ENCODE measurements at regions not wholly inside any gene's neighbourhood (a gene's known extent, or its start where the extent isn't known, plus 50 kb on each side); places are given as distances from the start of the nearest gene placed in this dataset.

DNA sequence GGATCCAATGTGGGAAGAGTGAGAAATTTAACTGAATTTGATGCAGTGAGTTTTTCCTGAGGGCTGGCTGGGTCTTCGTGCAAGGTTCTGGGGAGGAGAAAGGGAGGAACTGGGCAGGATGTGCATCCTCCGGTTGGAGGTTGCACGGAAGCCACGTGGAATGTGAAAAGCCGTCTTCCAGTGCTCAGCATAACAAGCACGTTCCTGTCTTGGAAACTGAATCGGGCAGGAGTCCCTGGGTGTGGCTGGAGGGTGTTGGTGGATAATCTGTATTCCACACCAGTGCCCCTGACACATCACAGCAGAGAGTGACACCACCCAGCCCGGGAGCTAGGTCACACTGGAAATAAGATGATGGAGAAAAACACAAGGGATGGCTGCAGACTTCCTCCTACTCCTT lies 154.3 kb downstream of the C5orf15 start:
- H4K20me1 ChIP-seq (ENCODE audit: insufficient read depth, low read length) = no peaks in the 10 kb centered on the region
- no peak overlapping the region for H3K27ac ChIP-seq (ENCODE audit: low read depth, low read length, poor library complexity, severe bottlenecking)
- no peaks in the 10 kb centered on the region for H3K4me1 ChIP-seq (ENCODE audit: insufficient read depth, low read length, poor library complexity, severe bottlenecking)
- no peak overlapping the region for H3K4me2 ChIP-seq (ENCODE audit: low read length)
- H3K79me2 ChIP-seq (ENCODE audit: insufficient read depth, low read depth, low read length) = no peaks in the 10 kb centered on the region
- no peaks in the 10 kb centered on the region for H3K9me3 ChIP-seq (ENCODE audit: low read length)
- H2AFZ ChIP-seq (ENCODE audit: low read length) = no peak overlapping the region
- intact Hi-C loops (cut with micrococcal nuclease; ENCODE audit: unreplicated experiment) = no loop called here
- no peaks in the 10 kb centered on the region for H3K9me2 ChIP-seq (ENCODE audit: insufficient read depth, low read length)
- no peaks in the 10 kb centered on the region for H3K36me3 ChIP-seq (ENCODE audit: insufficient read depth, low read length)
- H3K4me3 ChIP-seq (ENCODE audit: low read depth, low read length, poor library complexity, severe bottlenecking) = no peak overlapping the region
- no TSS peak for BruUV-seq (replicated peaks)
- DNase-seq (ENCODE audit: low spot score) = no peak
- ChIA-PET CTCF (ENCODE audit: unreplicated experiment) (interaction anchor here (0.6 kb wide), 1 partner anchor 101 kb away, joined by 3 read pairs; no protein-coding TSS in a partner anchor), POLR2A (no interaction called here)
- TF ChIP-seq, protein P1, sequence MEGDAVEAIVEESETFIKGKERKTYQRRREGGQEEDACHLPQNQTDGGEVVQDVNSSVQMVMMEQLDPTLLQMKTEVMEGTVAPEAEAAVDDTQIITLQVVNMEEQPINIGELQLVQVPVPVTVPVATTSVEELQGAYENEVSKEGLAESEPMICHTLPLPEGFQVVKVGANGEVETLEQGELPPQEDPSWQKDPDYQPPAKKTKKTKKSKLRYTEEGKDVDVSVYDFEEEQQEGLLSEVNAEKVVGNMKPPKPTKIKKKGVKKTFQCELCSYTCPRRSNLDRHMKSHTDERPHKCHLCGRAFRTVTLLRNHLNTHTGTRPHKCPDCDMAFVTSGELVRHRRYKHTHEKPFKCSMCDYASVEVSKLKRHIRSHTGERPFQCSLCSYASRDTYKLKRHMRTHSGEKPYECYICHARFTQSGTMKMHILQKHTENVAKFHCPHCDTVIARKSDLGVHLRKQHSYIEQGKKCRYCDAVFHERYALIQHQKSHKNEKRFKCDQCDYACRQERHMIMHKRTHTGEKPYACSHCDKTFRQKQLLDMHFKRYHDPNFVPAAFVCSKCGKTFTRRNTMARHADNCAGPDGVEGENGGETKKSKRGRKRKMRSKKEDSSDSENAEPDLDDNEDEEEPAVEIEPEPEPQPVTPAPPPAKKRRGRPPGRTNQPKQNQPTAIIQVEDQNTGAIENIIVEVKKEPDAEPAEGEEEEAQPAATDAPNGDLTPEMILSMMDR (conservative IDR thresholded peaks at IDR 0.05; ENCODE audit: low read length) = no peak
- no peak for TF ChIP-seq EZH2phosphoT487 (IDR thresholded peaks at IDR 0.05; ENCODE audit: borderline replicate concordance, low read depth, low read length)

DNA sequence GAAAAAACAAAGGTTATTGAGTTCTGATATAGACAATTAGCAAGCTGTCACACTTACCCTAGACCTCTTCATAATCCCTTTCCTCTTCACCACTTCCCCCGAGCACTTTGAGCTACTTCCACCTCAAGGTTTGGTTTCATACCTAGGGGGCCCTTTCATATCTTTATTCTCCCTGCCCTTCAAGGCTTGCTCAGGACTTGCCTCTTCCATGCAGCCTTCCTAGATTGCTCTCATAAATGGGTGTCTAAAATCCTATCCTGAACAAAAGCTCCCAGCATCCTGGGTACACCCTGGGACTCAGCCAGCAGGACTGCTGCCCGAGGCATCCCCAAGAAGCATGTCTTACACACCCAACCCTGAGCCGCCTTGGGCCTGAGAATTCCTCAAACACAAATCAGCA lies 157.3 kb downstream of the C5orf15 start:
- Histone ChIP-seq H3K79me2 (ENCODE audit: insufficient read depth, low read depth, low read length) (no peaks in the 10 kb centered on the region), H3K9me3 (ENCODE audit: low read length) (no peaks in the 10 kb centered on the region), H3K4me1 (ENCODE audit: insufficient read depth, low read length, poor library complexity, severe bottlenecking) (no peaks in the 10 kb centered on the region), H3K4me3 (ENCODE audit: low read depth, low read length, poor library complexity, severe bottlenecking) (no peak overlapping the region), H2AFZ (ENCODE audit: low read length) (no peak overlapping the region), H4K20me1 (ENCODE audit: insufficient read depth, low read length) (no peaks in the 10 kb centered on the region), H3K4me2 (ENCODE audit: low read length) (no peak overlapping the region), H3K36me3 (ENCODE audit: insufficient read depth, low read length) (no peaks in the 10 kb centered on the region), H3K9me2 (ENCODE audit: insufficient read depth, low read length) (no peaks in the 10 kb centered on the region), H3K27ac (ENCODE audit: low read depth, low read length, poor library complexity, severe bottlenecking) (no peak overlapping the region)
- CTCF ChIA-PET (ENCODE audit: unreplicated experiment) = no interaction called here
- intact Hi-C loops (cut with micrococcal nuclease; ENCODE audit: unreplicated experiment) = no loop called here
- BruUV-seq (replicated peaks) = no TSS peak
- no peak for TF ChIP-seq EZH2phosphoT487 (IDR thresholded peaks at IDR 0.05; ENCODE audit: borderline replicate concordance, low read depth, low read length)
- TF ChIP-seq, protein P1 (conservative IDR thresholded peaks at IDR 0.05; ENCODE audit: low read length) = no peak
- POLR2A ChIA-PET = interaction anchor here (0.6 to 1.4 kb wide), 2 partner anchors 27 to 172 kb away, joined by 3 to 4 read pairs; no protein-coding TSS in a partner anchor
- DNase-seq (ENCODE audit: low spot score) = no peak

DNA sequence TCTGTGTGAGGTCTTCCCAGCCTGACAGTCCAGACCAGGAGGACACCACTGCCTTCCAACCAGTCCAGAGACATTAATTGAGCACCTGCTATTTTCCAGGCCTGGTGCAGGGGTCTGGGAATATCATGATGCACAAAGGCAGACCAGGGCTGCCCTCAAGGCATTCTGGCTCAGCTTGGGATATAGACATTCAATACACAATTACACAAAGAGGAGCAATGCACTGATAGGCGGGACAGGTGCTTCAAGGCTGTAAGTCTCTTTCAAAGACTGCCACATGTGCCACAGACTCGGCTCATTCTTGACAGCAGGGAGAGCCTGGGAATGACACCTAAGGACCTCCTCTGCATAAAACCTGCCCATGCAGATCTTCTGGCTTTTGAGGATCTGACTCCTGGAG lies 158.6 kb downstream of the C5orf15 start:
- DNase-seq (ENCODE audit: low spot score) = no peak
- H3K27ac ChIP-seq (ENCODE audit: low read depth, low read length, poor library complexity, severe bottlenecking) = no peak overlapping the region
- no peaks in the 10 kb centered on the region for H3K4me1 ChIP-seq (ENCODE audit: insufficient read depth, low read length, poor library complexity, severe bottlenecking)
- no peak overlapping the region for H2AFZ ChIP-seq (ENCODE audit: low read length)
- H4K20me1 ChIP-seq (ENCODE audit: insufficient read depth, low read length) = no peaks in the 10 kb centered on the region
- no TSS peak for BruUV-seq (replicated peaks)
- no peak overlapping the region for H3K4me3 ChIP-seq (ENCODE audit: low read depth, low read length, poor library complexity, severe bottlenecking)
- TF ChIP-seq, protein P1 (conservative IDR thresholded peaks at IDR 0.05; ENCODE audit: low read length) = no peak
- no peak for TF ChIP-seq EZH2phosphoT487 (IDR thresholded peaks at IDR 0.05; ENCODE audit: borderline replicate concordance, low read depth, low read length)
- H3K4me2 ChIP-seq (ENCODE audit: low read length) = no peak overlapping the region
- ChIA-PET CTCF (ENCODE audit: unreplicated experiment) (no interaction called here), POLR2A (no interaction called here)
- H3K9me2 ChIP-seq (ENCODE audit: insufficient read depth, low read length) = no peaks in the 10 kb centered on the region
- H3K9me3 ChIP-seq (ENCODE audit: low read length) = no peaks in the 10 kb centered on the region
- intact Hi-C loops (cut with micrococcal nuclease; ENCODE audit: unreplicated experiment) = no loop called here
- H3K36me3 ChIP-seq (ENCODE audit: insufficient read depth, low read length) = no peaks in the 10 kb centered on the region
- no peaks in the 10 kb centered on the region for H3K79me2 ChIP-seq (ENCODE audit: insufficient read depth, low read depth, low read length)

Measured in OCI-LY7 (cell line).